Left lobe of liver (tissue), 2 donors: ENCODE measurements at regions not wholly inside any gene's neighbourhood (a gene's known extent, or its start where the extent isn't known, plus 50 kb on each side); places are given as distances from the start of the nearest gene placed in this dataset.

Experiments
- ATAC-seq: fragments of 200-7000 bp; cut with Tn5 transposase; one replicate; pipeline ENCODE4 v1.9.1; 2020; ENCODE audit warnings: mild to moderate bottlenecking, moderate library complexity
- DNase-seq: peaks from one replicate; pipeline ENCODE4 v3.0.0-alpha.2; 2020; ENCODE audit warnings: low spot score
- donor health status: DM: no; HTN: no; CAD: no; lungs with moderate emphysema.
- donor health status: DM: no; HTN: yes; CAD: no.

GRCh38 chr2:45154606-45155155 is 145.4 kb upstream of the SIX2 start:
- ATAC-seq = no peak
- DNase-seq = no peak

DNA sequence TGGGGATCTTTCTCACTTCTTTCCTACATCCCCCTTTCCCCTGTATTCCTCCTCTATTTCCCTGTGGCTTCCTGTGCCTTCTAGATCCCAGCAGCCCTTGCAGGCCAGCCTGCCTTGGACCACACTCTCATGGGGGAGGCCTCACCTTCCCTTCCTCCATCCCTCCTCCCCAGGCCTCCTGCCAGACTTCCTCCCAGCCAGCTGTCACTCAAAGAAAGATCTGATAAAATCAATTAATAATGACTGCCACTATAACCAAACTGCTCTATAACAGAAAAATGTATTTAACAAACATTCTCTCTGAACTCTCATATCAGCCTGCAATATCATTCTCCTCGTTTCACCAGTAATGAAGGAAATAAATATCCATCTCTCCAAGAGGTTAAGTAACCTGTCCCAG is 144.9 kb upstream of the SIX2 start:
- DNase-seq (no peak), ATAC-seq (no peak)

GRCh38 chr2:45153121-45153520 is 143.9 kb upstream of the SIX2 start:
- DNase-seq (no peak), ATAC-seq (no peak)

DNA sequence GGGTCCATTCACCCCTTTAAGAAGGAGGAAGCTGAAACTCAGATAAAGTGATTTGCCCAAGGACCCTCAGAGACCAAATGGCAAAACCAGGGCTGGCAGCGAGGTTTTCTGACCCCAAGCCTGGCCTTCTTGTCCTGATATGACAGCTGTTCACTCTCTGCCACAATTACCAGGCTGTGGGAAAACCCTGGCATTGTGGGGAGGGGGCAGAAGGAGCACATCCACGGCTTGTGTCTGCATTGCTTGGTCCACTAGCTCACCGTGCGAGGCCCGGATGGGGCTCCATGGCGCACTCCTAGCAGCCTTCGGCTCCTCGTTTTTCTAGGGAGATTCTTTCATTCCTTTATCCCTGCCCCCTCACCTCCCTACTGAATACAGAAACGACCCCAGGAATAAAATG is 143.4 kb upstream of the SIX2 start:
- DNase-seq (no peak), ATAC-seq (no peak)

DNA sequence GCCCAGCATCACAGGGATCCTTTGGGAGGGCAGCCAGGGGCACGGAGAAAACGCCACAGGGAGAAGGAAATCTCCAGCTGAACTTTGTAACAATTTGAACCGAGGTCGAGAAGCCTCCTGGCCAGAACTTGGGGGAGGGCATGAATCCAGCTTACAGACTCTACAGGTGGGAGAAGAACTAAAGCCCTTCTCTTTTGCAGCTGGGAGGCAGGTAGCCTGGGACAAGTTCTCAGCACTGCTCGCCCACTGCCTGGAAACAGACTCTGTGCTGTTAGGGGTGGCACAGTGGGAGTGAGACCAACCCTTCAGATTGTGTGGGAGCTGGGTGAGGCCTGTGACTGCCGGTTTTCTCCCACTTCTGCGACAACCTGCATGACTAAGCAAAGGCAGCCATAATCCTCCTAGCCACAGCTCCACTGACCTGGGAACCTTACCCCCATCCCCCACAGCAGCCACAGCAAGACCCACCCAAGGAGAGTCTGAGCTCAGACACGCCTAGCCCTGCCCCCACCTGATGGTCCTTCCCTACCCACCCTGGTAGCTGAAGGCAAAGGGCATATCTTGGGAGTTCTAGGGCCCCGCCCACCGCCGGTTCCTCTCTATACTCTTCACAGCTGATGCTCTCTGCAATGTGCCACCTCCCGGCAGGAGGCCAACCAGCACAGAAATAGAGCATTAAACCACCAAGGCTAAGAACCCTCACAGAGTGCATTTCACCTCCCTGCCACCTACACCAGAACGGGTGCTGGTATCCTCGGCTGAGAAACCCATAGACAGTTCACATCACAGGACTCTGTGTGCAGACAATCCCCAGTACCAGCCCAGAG is 136.0 kb upstream of the SIX2 start:
- ATAC-seq (no peak), DNase-seq (no peak)

- DNase-seq (no peak), ATAC-seq (no peak)
Measured at GRCh38 chr2:45141883-45142866, 132.9 kb upstream of the SIX2 start.

DNA sequence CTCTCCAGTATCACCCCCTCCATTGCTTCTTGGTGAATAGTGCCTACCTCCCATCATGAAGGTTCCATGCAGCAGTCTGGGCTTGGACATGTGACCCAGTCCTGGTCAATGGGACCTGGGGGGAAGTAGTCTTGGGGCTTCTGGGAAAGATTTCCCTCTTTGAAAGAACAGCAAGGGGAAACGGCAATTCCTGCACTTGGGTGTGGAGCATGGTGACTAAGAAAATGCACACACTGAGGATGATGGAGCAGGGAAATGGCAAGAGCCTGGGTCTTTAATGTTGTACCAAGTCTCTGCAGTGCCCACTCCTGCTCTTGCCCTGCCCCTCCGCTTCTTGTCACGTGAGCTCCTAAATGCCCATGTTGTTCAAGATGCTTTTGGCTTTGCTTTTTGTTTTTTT is 131.4 kb upstream of the SIX2 start:
- ATAC-seq (no peak), DNase-seq (no peak)

GRCh38 chr2:45138904-45139303 is 129.7 kb upstream of the SIX2 start:
- ATAC-seq (no peak), DNase-seq (no peak)

DNA sequence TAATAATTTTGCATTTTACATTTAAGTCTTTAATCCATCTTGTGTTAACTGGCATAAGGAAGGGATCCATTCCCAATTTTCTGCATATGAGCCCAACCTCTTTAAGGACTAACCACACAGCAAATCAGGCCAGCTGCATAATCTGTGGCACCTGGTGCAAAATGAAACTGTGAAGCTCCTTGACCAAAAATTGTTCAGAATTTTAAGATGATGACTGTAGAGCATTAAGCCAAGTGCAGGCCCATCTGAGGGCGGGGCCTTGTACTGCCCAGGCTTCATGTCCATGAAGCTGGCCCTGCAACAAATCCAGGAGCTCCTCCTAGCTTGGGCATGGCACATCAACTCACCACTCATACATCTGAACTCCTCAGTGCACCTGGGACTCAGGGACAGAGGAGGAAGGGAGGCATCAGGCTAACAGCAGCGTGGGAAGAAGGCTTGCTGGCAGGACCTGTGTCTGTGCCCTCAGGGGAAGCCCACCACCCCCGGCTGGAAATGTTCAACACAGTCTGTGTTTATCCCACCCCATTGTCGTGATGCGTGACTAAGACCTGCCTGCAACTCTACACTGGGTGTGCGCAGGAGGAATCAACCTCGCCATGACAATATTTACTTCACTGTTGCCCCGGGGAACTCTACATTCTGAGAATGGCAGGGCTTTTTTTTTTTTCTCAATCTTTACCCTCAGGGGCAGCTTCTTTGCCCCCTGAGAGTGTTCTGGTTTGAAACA is 128.9 kb upstream of the SIX2 start:
- ATAC-seq (no peak), DNase-seq (no peak)

DNA sequence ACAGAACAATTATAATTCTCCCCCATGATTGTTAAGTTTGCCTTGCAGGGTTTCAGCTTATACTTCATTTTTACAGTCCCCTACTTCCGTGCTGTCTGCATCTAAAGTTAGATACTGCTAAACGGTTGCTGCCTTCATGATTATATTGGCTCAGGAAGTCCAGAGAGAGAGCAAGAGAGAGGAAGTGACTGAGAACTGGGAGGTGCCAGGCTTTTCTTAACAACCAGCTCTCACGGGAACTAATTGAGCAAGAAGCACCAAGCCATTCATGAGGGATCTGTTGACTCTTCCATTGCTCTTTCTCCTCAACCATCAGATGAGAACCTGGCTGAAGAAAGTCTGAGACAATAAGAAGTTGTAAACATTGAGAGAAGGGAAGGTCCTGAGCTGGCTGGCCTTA is 125.5 kb upstream of the SIX2 start:
- ATAC-seq (no peak), DNase-seq (no peak)

GRCh38 chr2:45134014-45134413 is 124.8 kb upstream of the SIX2 start:
- DNase-seq (no peak), ATAC-seq (no peak)

DNA sequence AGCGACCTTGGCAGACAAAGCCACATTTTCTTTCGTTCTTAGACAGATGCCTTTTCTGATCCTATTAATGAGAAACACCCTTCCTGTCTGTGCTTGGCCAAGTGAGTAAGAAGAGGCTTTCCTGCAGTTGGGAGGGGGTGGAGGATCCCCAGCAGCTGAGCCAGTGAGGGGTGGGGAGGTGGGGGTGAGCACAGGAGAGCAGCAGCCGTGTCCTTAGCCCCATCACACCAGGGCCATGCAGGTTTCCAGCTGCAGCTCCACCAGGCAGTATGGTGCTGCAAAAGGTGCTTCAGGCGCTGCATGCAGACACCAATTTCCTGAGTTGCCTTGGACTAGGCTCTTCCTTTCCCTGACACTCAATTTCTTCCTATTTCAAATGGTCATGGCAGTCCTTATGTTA is 123.3 kb upstream of the SIX2 start:
- no peak for DNase-seq
- ATAC-seq = no peak

- DNase-seq (no peak), ATAC-seq (no peak)
Measured at GRCh38 chr2:45131587-45131986, 122.3 kb upstream of the SIX2 start.

DNA sequence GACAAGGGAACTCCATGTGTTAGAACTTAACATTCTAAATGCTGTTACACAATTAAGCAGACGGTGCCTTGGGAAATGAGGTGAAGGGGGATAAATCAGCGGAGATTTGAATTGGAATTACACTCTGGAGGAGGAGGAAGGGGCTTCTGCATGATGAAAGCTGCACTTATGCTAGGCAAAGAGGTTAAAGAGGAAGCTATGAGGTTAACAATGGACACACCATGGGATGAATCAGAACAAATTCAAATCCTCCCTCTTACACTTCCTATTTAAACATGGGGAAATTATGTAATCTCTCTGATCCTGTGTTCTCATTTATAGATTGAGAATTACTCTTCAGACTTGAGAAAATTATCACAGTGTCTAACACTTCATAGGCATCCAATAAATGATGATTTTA is 121.5 kb upstream of the SIX2 start:
- no peak for DNase-seq
- no peak for ATAC-seq

GRCh38 chr2:45128580-45128997 is 119.3 kb upstream of the SIX2 start:
- ATAC-seq (no peak), DNase-seq (no peak)

- DNase-seq (no peak), ATAC-seq (no peak)
Measured at GRCh38 chr2:45127891-45128290, 118.6 kb upstream of the SIX2 start.

GRCh38 chr2:45127321-45127720 is 118.1 kb upstream of the SIX2 start:
- DNase-seq (no peak), ATAC-seq (no peak)

GRCh38 chr2:45125232-45125631 is 116.0 kb upstream of the SIX2 start:
- ATAC-seq (no peak), DNase-seq (no peak)

DNA sequence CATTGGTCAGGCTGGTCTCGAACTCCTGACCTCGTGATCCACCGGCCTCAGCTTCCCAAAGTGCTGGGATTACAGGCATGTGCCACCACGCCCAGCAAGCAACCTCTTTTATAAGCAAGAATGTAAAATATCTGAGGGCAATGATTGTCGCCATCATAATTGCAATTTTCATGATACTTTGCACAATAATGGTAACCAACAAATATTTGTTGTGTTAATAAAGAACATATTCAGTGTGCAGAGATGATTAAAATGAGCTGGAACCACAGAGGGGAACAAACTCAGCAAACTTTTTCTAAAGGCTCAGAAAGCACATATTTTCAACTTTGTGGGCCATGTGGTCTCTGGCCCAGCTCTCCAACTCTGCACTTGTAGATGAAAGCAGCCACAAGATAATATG is 115.2 kb upstream of the SIX2 start:
- no peak for ATAC-seq
- no peak for DNase-seq

- no peak for DNase-seq
- no peak for ATAC-seq
Measured at GRCh38 chr2:45123521-45124191, 114.4 kb upstream of the SIX2 start.
